Activated CD4-positive, alpha-beta T cell treated with anti-CD3 and anti-CD28 coated beads, Interleukin-2, Interleukin-6, amounts not matched to agents 100 ng/mL and 50 ng/mL, durations not matched to agents 16 hours and 8 hours (primary cell): ENCODE measurements at regions not wholly inside any gene's neighbourhood (a gene's known extent, or its start where the extent isn't known, plus 50 kb on each side); places are given as distances from the start of the nearest gene placed in this dataset.

Experiments used
- DNase-seq: peaks from one replicate; pipeline ENCODE4 v3.0.0-alpha.2; 2020

DNA sequence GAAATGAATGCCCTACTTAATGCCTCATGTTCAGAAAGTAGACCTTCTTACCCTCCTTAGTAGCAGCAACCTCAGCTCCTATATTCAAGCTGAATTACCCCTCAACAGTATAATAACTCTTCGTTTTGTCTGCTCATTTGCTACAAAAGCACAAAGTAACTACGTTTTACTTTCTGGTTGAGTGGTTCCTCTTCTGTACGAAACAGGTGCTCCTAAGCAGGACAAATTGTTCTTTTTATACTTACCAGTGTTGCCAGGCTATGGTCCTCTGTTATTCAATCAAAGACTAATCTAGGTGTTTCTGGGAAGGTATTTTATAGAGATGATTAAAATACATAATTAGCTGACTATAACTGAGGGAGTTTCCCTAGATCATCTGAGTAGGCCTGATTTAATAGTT is 484.2 kb upstream of the ADAMTS5 start:
- no peak for DNase-seq

DNA sequence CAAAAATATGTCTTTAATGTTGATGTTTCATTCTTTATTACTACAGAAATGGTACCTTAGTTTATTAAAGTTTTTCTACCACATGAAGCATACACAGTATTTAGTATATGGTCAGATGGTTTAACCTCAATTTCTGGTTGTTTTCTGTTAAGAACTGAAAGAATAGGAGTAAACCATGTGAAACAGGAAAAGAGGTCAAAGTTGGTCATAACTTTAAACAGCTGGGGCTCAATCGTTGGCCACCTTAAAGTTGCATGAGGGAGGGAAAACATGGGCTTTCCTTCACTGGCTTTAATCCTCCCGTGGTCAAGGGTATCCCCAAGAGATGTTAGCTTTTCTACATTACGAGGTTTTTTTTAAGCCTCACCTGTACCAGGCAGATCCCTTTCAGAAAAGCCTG is 483.3 kb upstream of the ADAMTS5 start:
- no peak for DNase-seq

DNA sequence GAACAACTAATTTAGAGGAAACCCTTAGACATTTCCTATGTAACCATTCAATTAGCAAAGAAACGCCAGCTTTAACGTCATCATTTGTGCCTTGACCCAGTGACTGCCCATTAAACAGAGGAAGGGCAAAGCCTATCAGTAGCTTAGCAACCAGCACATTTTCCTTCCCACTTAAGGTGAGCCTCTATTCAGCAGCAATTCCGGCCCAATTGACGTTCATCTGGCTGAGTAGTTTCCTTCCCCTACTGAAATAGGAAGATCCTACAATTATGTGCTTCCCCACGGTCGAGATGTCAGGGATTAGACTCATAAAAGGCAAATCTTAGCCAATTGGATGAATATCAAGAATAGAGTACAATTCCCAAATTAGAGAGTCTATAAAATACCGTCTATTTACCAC is 482.1 kb upstream of the ADAMTS5 start:
- no peak for DNase-seq

- no peak for DNase-seq
Measured at GRCh38 chr21:27447843-27448242, 481.0 kb upstream of the ADAMTS5 start.

DNA sequence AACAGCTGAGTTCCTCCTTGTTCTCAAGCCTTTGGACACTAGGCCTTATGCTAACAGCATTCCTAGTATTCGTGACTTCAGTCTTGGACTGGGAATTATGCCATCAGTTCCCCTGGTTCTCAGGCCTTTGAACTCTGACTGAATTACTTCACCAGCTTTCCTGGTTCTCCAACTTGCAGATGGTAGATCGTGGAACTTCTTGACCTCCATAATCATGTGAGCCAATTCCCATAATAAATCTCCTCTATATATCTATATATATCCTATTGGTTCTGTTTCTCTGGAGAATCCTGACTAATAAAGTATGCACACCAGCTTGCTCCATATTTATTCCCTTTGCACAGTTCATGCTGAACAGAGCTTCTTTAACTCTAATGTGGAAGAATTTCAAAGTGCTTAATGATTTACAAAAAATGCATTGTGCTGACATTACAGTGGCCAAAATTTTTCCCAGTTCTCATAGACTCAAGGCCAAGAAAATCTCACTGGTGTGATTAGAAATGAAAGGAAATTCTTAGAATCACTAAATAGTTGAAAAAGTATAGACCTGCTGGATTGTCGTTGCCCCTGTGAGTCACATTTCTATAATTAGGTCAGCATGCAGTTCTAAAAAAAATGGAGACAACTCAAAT is 462.9 kb upstream of the ADAMTS5 start:
- DNase-seq = no peak

DNA sequence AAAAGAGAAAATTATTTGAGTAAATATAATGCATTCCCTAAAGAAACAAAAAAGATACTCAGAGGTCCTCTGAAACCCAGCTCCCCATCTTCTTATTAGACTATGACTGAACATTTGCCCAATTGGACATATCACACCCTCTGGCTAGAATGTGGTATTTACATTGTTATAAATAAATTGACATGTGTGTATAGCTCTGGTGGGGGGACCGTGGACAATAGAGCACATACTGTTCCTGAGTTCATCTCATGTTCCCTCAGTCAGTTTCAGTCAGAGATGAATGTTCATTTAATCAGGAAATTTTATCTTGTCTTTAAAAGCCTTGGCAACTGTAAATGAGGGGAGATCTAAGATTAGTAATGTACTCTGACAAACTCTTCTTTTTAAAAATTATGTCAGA is 459.3 kb upstream of the ADAMTS5 start:
- DNase-seq = no peak

- no peak for DNase-seq
Measured at GRCh38 chr21:27425574-27425973, 458.7 kb upstream of the ADAMTS5 start.

- no peak for DNase-seq
Measured at GRCh38 chr21:27425172-27425571, 458.3 kb upstream of the ADAMTS5 start.

- DNase-seq = no peak
Measured at GRCh38 chr21:27424601-27425000, 457.7 kb upstream of the ADAMTS5 start.

- DNase-seq = no peak
Measured at GRCh38 chr21:27423906-27424595, 457.2 kb upstream of the ADAMTS5 start.

DNA sequence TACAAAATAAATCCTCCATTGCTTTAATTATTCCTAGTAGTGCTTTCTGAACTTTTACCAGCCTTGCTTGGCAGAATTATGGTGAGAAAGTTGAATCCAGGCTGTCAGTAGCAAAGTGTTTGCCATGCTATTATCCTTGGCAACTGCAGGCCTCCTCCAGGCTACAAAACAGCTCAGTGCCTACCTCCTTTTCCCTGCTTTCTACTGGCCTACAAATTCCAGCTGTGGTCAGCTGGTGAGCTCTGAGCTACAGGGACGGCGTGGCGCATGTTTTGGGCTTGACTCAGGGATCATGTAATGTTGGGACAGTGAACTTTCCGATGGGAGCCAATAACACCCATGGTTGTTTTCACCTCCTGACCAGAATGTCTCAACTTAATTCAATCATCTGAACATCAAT is 456.1 kb upstream of the ADAMTS5 start:
- DNase-seq = no peak

DNA sequence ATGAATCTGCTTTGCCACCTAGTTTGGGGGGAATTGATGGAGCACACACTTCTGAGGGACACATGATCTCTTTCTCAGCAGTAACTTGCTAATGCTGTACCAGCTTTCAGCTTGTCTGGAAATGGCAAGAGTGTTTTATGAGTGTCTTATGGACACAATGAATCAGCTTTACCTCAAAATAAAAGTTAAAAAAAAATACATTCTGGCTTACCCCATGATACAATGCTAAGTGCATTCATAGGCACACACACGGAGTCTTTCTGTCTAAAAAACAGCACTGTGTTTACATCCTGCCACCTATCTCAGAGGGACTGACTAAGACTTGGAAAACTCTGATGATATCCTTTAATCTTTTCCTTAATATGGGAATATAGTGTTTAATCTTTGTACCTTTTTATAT is 455.5 kb upstream of the ADAMTS5 start:
- DNase-seq = no peak

DNA sequence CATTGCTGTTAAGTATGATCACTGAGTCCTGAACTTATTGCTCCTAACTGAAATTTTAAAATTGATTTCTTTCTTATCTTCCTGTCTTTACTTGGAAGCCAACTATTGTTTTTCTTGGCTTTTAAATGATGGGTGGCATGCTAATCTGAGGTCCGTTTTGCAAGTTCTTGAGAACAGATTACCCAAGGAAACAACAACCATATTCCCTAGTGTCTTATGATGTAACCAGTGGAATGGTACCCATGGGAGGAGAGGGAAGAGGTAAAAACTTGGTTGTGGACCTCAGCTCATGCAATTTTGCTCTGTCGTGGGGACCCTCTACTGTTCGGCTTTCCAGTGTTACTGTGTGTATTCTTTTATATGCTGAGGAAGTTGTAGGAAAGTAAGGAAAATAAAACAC is 454.8 kb upstream of the ADAMTS5 start:
- DNase-seq = no peak

DNA sequence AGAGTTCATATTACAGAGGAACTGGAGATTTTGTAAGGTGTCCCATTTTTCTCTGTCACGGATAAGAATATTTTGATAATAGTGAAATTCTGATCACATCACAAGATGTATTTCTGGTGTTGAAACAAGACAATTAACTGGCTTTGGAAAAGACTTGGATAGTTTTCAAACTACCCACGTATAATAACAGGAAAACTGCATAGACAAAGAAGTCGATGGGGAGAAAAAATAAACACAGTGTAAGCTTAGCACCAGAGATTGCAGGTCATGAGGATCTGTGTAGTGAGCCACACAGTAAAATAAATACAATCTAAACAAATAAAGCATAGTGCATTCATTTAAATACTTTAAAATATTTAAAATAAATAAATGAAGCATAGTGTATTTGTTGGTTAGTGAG is 452.3 kb upstream of the ADAMTS5 start:
- no peak for DNase-seq

DNA sequence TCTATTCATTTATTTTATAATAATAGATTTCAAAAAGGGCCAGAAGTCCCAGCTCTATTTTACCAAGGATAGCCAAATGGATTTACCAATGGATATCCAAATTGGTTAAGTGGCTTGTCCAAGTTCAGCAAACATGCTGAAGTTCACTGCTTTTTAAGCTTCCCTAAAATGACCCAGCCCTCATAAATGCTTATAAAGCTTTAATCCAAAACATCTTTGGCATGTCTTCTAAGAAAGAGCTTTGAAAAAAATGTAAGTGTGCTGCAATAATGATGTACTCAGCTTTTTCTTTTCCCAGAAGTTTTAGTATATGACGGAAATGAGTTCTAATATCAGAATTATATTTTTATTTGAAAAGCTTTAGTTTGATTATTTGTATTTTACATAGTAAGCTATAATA is 451.5 kb upstream of the ADAMTS5 start:
- DNase-seq = no peak

DNA sequence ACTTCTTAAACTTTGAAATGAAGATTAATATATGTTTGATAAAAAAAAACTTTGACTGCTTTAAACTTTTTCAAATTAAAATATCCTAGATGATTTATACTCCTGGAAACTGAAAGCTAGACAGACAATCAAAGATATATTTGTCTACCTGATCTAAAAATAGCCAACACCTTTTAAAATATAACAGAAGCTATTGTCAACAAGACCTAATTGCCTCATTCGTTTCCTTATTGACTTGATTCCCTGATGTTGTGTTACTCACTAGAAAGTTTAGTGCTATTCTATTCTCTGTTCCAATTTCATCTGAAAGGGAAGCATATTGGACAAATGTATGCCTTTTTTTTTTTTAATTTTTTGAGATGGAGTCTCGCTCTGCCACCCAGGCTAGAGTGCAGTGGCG is 445.6 kb upstream of the ADAMTS5 start:
- no peak for DNase-seq

DNA sequence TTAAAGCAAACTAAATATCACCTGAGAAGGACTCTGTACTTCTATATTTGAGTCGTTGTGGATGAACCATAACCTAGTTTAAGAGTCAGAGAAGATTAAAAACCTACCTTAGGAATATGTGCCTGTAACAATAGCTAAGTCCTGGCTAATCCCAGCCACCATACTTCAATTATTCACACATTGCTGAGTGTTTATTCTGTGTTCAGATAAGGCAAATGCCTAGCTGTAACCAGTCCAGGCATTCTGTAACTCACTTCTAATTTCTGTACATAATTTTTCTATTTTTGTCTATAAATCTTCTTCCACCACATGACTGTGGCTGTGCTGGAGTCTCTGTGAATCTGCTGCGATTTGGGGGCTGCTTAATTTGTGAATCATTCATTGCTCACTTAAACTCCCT is 441.9 kb upstream of the ADAMTS5 start:
- DNase-seq = no peak

- DNase-seq = no peak
Measured at GRCh38 chr21:27407271-27407670, 440.4 kb upstream of the ADAMTS5 start.

DNA sequence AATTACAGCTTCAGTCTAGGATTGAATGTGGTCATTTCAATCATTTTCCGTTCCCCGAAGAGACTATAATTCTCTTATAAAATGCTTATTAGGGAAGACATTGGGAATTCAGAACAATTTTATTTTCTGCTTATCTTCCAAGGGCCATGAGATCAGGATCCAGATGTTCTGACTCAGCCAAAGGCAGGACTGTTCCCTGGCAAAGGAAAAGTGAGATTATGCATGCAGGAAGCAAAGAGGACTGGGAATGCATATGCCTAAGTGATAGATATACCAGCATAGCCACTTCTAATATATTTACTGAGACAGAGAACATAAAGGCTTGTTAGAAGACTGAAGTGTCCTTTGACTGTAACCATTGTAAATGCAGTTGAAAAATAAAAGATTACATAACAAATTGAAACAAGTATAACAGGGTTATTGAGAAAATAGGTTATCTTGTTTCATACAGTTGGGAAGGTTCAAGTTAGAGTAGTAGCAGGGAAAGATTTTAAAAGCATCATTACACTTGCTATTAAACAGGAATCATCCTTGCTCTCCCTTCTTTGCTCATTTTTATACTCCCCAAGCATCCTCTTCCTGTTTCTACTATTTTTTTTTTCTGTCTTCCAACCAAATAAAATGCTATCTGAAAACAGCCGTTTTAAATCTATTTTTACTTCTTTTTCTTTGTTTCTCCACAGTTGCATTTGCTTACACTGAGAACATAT is 439.6 kb upstream of the ADAMTS5 start:
- DNase-seq = no peak

DNA sequence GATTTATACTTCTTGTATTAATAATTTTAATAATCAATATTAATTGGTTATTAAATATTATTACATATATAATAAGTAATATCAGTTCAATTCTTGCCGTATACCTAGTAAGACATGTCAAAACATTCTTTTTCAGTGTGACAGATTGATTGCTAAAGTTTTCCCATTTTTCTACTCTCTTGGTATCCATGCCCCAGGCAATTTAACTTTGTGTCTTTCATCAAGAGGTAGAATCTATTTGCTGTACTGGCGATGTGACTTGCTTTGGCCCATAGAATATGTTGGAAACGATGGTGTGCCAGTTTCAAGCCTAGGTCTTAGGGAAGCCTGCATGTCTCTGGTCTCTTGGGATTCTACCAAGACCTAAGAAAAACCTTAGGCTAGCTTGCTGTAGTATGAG is 436.1 kb upstream of the ADAMTS5 start:
- no peak for DNase-seq

- no peak for DNase-seq
Measured at GRCh38 chr21:27400045-27400444, 433.2 kb upstream of the ADAMTS5 start.

GRCh38 chr21:27397578-27397977 is 430.7 kb upstream of the ADAMTS5 start:
- no peak for DNase-seq

- DNase-seq = no peak
Measured at GRCh38 chr21:27393726-27394125, 426.8 kb upstream of the ADAMTS5 start.

- no peak for DNase-seq
Measured at GRCh38 chr21:27391990-27392389, 425.1 kb upstream of the ADAMTS5 start.

DNA sequence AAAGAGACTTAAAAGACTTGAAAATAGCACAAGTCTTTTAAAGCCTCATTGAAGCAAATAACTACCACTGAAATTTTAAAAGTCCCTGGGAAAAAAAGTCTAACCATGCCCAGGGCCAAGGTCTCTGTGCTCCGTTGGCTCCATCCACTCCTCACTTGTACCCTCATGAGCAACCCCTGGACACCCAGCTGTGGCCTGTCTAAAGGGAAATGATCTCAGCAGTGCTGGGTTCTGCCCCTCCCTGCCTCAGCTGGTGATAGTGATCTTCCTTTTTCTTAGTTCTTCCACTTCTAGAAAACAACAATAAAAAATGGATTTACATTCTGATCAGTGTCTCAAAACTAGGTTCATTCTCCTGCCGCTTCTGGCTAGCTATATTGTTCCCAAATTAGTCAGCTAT is 423.5 kb upstream of the ADAMTS5 start:
- no peak for DNase-seq
